GM21360 (cell line): ENCODE measurements at regions not wholly inside any gene's neighbourhood (a gene's known extent, or its start where the extent isn't known, plus 50 kb on each side); places are given as distances from the start of the nearest gene placed in this dataset.
"Not testable (repeated sequence)": the region's sequence is repeated elsewhere in the genome, so short reads cannot be mapped to it uniquely, and the experiment has no call there.

Experiments used
- ATAC-seq: cut with Tn5 transposase; IDR thresholded peaks from one replicate; pipeline ENCODE4 v1.9.1; 2021; ENCODE audit warnings: mild to moderate bottlenecking, moderate library complexity; ENCODE audit not compliant: unreplicated experiment

DNA sequence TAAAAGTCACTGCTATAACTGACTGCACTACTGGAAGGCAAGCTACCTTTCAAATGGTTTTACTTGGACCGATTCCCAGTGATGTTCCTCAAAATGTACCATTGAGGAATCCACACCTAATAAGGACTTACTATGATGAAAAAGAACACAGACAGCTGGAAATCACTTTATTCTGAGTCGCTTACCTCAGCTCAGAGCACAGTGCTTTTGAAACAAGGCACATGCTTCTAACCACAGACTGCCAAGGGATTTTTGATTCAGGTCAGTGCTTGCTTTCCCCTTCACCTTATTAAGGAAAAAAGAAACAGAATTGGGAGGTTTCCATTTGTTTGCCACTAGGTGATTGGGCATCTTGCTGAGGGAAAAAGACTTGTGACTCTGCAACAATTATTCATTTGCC is 707.5 kb upstream of the FSHR start:
- ATAC-seq, result no peak

DNA sequence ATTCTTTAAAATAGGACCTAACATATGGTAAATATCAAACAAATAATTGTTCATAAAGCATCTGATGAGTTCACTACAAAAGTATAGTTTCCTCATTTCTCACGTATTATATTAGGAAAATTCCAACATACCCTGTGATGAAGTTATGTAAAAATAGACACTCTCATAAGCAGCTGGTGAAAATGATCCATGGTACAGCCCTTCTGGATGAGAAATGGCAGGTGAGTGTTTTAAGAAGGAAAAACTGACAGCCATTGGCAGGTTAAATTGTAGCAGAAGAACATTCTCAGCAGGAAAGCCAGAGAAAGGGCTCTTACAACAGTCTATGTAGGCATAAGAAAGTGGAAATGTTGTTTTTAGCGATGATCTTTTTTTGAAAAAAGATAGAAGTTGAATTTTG is 706.5 kb upstream of the FSHR start:
- no peak for ATAC-seq

DNA sequence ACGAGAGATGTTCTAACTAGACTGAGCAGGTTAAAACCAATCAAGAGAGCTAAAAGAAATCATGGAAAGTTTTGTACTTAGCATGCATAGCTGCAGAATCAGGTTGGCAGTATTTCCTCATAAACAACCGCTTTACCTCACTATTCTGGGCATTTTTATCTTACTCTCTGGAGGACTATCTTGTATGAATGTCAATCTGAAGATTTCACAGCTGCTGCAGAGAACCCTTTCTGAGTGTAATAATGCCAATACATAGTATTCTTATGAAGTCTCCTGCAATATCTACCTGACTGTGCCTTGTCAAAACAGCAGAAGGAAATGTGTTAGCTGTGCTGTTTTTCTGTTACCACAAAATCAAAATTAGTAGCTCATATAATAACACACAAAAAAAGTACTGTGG is 705.9 kb upstream of the FSHR start:
- no peak for ATAC-seq

DNA sequence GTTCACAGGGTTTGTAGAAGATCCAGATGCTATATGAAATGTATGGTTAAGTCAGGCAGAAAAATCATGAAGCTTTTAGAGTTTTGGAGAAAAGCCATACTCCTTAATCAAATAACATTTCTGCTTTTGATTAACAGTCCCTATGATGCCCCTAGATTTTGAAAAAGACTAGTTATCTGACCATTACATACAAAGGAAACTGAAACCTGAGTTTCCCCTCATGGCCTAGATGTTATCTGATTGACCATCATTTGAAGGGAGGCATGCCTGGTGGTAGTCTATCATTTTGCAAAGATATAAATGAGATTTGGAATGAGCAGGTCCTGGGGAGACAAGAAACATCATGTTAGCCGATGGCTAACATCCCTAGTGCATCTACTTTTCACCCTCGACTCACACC is 704.3 kb upstream of the FSHR start:
- ATAC-seq, result no peak

DNA sequence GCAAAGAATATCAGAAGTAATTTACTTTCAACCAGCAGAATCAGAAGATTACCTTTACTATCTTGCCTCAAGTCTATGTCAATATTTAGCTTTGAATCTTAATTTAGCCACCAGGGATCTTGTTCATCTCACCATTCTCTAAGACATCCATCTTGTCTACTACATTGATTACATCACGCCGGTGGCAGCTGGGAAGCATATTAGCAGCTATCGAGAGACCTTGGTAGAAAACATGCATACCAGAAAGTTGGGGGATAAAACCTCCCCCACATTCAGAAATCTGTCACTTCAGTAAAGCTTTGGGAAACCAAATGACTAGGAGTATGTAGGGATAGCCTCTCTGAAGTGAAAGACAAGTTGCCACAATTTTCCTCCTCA is 703.8 kb upstream of the FSHR start:
- no peak for ATAC-seq

DNA sequence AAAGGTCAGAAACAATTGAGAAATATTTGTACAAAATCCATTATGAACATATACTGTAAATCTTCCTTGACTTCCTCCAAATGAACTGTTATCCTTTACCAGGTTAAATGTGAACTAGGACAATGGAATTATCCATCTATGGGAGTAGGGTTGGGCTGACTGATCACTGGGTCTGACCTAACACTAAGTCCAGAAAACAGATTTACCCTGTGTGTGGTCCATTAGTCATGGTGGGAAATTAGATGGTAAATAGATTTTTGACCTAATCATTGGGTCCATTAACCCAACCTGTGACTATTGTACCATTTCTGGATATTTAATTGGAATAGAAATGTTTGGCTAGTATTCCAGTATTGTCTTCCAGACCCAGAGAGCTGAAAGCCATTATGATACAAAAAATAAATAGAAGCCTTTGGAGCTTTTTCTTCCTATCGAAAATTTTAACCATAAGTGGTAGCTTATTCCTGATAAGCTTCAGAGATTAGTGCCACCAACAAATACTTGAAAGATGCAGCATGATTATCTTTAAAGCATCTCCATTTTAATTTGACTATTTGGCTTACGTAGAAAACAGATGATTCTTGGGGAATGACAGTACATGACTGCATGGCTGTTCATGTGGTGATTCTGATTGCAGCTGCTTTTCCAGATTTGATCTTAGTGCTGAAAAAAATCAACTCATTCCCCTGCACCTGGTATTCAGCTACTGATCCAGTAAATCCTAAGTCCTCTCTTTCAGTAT is 703.2 kb upstream of the FSHR start:
- no peak for ATAC-seq

DNA sequence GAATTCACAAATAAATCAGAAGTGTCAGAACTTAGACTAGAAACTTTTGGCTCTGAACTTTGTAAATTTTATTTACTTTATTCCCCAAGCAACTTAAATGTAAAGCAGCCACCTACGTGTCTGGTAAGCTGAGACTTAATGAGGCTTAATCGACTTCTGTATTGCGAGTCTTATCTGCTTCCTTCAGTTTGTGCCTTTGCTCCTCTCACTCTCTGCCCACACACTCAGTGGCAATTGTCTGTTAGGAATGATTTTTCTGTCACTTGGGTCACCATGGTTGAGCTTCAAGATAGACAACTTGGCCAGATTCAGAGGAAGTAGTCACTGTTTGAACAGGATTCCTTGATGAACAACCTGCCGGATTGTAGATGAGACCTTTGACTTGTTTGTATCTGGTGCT is 691.4 kb upstream of the FSHR start:
- no peak for ATAC-seq

DNA sequence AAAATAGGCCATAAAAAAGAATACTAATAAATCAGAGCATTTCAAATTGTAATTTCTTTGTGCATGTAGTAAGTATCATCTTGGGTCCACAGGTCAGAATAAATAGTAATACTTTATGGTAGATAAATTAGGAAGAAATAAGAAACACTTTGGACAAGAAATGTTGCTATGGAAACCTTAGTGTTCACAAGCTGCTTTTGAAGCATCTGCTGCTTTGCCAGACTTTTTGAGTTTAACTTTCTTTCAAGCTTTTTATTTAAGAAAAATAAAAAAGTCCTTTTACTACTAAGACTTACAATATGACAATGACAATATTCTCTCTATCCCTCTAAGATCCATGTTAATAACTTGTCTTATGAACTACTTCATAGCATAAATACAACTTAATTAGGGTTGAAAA is 690.7 kb upstream of the FSHR start:
- ATAC-seq, result no peak

DNA sequence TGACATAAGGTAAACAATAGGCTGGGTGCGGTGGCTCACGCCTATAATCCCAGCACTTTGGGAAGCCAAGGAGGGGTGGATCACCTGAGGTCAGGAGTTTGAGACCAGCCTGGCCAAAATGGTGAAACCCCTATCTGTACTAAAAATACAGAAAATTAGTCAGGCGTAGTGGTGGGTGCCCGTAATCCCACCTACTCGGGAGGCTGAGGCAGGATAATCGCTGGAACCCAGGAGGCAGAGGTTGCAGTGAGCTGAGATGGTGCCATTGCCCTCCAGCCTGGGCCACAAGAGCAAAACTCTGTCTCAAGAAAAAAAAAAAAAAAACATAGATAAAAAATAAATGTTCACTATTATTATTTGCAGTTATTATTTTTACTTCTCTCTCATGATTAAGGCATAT is 689.8 kb upstream of the FSHR start:
- ATAC-seq, result not testable (repeated sequence)

DNA sequence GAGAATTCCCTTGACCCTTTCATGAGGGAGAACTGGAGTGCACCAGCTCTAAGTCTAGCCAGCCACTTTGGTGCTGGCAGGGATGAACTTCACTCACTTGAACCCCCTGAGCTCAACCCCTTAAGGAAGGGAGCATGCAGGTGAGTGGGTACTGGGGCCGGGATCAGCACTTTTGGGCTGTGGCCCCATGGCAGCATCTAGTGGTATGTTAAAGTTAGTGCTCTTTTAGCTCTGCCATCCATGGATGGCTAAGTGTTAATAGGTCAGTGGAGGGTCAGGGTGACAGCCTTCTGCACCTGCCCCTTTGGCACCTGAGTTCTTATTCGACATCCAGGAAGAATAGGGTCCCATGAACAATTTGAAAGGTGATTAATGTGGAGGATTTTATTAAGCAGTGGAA is 689.0 kb upstream of the FSHR start:
- ATAC-seq, result no peak

DNA sequence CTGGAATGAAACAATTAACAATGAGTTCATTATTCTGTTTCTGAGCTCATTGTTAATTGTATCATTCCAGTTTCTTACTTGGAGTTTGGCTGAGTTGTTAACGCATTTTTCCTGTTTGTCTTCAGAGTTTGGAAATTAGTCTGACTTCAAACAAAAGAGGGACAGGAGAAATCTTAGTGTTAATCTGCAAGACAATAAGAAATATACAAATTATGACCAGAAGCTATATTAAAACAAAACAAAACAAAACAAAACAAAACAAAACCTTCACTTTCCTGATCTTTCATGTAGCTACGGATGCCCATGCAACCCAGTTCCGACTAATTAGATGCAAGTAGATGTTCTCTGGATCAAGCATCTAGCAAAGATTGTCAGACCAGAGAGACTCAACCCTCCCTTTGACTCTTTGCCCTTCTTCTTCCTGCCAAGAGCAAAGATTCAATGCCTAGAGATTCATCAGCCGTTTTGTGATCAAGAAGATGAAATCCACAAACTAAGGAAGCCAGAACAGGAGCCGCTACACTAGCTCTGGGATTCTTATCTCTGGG is 686.2 kb upstream of the FSHR start:
- no peak for ATAC-seq

DNA sequence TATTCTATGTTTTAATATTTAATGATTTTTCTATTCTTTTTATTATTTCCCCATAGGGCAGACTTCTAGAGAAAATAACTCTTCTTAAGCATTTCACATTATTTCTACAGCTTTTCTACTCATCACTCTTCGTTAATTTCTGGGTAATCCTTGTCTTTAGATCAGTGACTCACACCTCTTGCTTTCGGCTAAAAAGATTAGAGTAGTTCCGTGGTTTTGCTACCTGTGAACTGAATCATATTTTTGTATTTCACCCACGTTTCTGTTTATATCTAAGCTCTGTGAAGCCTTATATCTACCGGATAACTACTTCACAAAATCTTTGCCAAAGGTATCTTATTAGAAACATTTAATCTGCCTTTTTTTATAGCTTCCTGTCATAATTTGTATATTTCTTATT is 685.5 kb upstream of the FSHR start:
- no peak for ATAC-seq

DNA sequence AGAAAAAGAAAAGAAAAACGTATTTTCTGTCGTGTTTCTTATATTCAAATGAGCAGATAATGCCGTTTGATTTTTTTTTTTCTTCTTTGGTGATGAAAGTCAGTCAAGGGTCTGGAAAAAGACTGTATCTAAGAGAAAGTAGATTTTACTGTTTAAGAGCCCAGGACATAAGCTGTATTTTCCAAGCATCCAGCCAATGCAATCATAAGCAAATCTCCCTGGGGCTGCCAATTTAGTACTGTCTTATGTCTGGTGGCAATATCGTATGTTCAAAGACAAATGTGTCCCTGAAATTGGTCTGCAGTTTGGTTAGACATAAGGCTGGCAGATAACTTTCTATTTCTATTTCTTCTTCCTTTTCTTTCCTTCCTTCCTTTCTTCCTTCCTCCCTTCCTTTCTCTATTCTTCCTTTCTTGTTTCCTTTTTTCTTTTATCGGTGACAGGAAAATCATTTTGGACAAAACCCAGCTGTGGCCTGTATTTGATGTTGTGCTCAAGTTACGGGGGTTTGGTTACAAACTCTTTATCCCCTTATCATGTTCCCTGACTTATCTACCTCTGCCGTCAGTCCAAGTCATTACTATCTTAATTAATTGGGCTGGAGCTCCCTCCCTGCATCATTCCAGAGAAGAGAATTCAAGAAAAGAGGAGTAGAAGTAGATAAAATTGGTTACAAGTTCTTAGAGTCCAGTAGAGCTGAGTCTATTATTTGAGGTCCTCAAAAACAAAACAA is 683.4 kb upstream of the FSHR start:
- no peak for ATAC-seq

DNA sequence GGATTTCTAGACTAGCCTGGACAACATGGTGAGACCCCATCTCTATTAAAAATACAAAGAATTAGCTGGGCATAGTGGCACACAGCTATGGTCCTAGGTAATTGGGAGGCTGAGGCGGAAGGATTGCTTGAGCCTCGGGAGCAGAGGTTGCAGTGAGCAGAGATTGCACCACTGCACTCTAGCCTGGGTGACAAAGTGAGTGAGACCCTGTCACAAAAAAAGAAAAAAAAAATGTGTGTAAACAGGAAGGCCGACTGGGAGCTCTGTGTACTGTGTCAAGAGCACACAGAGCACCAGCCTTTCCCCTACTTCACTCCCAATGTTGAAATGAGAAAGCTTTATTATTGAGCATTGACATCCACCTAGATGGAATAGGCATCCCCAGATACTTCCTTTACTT is 681.7 kb upstream of the FSHR start:
- ATAC-seq, result no peak

DNA sequence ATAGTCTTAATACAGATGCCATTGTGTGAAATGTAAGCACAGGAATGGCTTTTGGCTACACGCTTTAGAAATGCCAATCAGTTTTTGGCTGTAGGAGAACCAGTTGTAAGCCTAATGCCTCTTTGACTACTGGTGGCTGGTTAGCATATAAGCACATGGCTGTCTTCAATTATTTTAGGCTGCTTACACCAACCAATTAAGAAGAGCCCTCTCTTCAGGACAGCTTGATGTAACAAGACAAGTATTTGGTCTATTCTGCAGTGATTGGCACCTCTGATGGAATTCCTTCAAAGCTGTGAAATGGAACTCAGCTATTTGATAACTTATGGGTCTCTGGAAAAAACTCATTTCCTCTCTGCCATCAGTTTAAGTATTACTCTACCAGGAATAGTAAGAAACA is 680.1 kb upstream of the FSHR start:
- no peak for ATAC-seq

DNA sequence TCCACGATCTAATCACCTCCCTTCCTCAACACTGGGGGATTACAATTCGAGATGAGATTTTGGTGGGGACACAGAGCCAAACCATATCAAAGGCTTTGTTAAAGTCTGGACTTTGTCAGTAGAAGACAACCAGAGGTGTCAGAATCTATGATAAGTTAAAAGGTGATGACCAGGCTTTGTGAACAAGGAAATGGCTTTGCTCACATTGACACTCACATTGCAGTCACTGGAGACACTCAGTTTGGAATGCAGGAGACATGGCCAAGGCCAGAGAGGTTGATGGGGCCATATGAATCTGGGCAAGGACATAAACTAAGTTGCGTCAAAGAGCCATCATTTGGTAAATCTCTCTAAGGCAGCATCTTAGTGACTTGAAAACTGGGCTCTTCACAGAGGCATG is 678.2 kb upstream of the FSHR start:
- no peak for ATAC-seq

DNA sequence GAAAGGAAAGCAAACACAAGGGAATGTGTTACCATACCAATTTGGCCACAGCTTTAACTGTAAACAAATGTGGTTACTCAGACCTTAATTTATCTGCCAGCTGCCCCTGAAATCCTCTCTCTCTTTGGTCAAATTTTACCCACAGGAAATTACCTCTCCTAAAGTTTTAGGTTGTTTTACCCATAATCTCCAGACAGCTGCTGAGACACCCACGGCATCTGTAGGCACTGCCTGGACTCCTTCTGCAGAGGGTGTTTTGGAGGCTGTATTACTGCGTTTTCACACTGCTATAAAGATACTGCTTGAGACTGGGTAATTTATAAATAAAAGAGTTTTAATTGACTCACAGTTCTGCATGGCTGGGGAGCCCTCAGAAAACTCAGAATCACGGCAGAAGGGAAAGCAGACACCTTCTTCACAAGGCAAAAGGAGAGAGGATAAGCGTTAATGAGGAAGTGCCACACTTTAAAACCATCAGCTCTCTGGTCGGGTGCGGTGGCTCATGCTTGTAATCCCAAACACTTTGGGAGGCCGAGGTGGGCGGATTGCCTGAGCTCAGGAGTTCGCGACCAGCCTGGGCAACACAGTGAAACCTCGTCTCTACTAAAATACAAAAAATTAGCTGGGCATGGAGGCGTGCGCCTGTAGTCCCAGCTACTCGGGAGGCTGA is 677.5 kb upstream of the FSHR start:
- no peak for ATAC-seq

DNA sequence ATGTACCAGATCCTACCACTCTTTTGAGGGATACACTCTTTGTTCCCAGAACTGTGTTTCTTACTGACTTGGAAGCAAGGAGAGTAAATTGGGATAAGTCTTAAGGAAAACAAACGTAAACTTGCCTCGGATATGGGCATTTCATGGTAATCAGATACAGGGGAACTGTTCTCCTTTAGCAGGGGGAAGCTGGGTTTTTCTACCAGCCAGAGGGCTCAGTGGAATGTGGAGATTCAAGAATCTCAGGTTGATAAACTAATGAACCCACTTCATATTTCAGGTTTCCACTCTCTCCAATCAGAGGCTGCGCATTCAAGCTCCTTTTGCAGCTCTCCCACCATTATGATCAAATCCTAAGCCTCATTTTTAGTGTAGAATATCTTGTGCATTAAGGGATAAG is 676.5 kb upstream of the FSHR start:
- ATAC-seq, result no peak

DNA sequence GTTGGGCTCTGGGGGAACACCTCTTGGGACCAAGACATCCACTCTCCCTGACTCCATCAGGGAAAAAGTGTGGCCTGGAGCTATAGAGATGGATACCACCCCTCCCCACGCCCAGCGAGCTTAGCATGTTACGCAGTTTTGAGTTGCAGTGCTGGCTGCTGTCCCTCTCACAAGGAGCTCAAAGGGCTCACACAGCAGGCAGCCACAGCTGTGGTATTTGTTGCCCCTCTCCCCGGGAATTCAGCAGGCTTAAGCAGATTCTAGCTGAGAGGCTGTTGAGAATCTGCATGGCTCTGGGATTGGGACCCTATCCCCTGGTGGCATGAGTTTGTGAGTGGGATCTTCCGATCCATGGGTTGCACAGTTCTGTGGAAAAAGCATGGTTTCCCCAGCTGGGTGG is 673.1 kb upstream of the FSHR start:
- ATAC-seq, result no peak

DNA sequence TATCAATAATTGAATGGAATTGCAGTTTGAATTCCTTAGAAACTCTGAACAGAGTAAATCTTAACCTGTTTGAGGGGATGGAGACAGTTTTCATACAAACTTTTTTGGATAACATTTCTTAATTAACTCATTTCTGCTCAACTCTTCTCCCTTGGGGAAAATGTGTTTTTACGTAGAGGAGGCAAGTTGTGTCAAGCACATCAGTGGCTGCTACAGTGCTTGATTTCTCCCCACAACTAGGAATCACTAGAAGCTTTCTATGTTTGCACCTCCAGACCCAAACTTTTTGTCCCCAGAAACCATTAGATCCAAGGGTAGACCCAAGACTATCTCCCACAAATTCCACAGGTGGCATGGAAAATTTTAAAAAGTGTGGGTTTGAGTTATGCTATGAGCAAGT is 658.9 kb upstream of the FSHR start:
- no peak for ATAC-seq

DNA sequence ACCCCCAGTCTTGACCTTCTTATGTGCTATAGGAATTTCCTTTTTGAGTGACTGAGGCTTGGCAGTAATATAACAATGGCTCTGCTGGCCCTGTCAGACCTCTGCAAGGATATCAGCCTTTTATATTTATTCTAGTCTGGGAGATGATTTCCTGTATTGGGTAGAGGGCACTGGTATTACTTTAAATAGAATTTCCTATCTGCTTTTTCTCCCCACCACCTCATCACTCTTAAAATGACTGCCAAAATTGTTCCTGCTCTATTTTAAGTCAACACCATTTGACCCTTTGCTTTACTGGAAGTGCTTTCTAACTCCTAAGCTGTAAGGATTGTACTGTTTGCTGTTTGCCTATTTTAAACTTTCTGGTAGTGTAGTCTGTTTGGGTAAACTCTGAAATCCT is 658.4 kb upstream of the FSHR start:
- ATAC-seq, result no peak

DNA sequence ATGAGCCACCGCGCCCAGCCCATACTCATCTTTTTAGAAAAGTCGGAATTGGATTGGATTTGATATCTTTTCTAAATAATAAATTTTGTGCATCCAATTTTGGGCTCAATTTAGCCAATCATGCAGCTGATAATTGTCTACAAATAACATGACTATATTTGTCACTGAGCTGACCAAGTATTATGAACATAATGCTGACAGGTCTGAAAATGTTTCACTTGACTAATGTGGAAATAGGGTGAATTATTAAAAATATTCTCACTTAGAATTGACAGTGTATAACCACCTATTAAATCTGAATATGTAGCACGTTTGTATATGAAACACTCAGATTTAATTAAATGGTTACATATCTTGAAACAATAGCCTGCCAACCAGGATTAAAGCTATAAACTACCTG is 657.2 kb upstream of the FSHR start:
- no peak for ATAC-seq
